Neural crest cell (in vitro differentiated cells): ENCODE measurements at regions not wholly inside any gene's neighbourhood (a gene's known extent, or its start where the extent isn't known, plus 50 kb on each side); places are given as distances from the start of the nearest gene placed in this dataset.

Source experiments
- DNase-seq: peaks from one replicate; pipeline ENCODE4 v3.0.0; 2021; ENCODE audit warnings: low read depth, mixed read lengths, low spot score
- H3K27ac Mint-ChIP-seq: one replicate; pipeline ENCODE4 v1.8.0; 2021; ENCODE audit warnings: mild to moderate bottlenecking, mixed read lengths; ENCODE audit not compliant: unreplicated experiment
- H3K27me3 Mint-ChIP-seq: 2 replicates; pipeline ENCODE4 v1.8.0; 2021; ENCODE audit warnings: low read depth, mild to moderate bottlenecking, mixed read lengths
- H3K36me3 Mint-ChIP-seq: 2 replicates; pipeline ENCODE4 v1.8.0; 2021; ENCODE audit warnings: low read depth, mild to moderate bottlenecking, mixed read lengths
- H3K4me1 Mint-ChIP-seq: 2 replicates; pipeline ENCODE4 v1.8.0; 2021; ENCODE audit warnings: mixed read lengths
- H3K4me3 Mint-ChIP-seq: one replicate; pipeline ENCODE4 v1.8.0; 2021; ENCODE audit warnings: mild to moderate bottlenecking, mixed read lengths
- H3K9me3 Mint-ChIP-seq: 2 replicates; pipeline ENCODE4 v1.8.0; 2021; ENCODE audit warnings: mixed read lengths
- TF ChIP-seq, protein P1 (sequence below): fragments of 200-600 bp; sonication (generic); conservative IDR thresholded peaks from 2 replicates; pipeline ENCODE4 v1.5.0; 2021; ENCODE audit warnings: antibody characterized with exemption, mild to moderate bottlenecking

DNA sequence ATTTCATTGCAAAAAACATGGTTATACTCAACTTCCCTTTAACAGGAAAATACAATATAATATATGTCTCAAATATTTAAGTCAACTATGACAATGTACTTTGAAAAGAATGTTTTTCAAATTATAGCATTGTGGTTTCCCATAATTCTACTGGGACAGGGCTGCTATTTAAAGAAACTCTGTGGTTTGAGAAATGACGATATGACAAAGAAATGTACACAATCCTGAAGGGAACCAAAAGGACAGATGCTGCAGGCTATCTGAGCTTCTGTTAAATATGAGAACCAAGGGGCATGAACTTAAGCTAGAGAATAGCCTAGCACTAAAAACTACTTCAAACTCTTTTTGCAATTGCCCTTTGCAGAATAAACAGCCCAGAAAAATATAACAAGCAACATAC is 415.9 kb downstream of the GRB14 start:
- DNase-seq, result no peak
- peaks cover under 1% of the 10 kb centered on the region for H3K9me3 Mint-ChIP-seq
- H3K36me3 Mint-ChIP-seq, result no peaks in the 10 kb centered on the region
- TF ChIP-seq, protein P1, sequence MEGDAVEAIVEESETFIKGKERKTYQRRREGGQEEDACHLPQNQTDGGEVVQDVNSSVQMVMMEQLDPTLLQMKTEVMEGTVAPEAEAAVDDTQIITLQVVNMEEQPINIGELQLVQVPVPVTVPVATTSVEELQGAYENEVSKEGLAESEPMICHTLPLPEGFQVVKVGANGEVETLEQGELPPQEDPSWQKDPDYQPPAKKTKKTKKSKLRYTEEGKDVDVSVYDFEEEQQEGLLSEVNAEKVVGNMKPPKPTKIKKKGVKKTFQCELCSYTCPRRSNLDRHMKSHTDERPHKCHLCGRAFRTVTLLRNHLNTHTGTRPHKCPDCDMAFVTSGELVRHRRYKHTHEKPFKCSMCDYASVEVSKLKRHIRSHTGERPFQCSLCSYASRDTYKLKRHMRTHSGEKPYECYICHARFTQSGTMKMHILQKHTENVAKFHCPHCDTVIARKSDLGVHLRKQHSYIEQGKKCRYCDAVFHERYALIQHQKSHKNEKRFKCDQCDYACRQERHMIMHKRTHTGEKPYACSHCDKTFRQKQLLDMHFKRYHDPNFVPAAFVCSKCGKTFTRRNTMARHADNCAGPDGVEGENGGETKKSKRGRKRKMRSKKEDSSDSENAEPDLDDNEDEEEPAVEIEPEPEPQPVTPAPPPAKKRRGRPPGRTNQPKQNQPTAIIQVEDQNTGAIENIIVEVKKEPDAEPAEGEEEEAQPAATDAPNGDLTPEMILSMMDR, result no peak
- H3K4me3 Mint-ChIP-seq, result no peak overlapping the region
- H3K27me3 Mint-ChIP-seq, result no peaks in the 10 kb centered on the region
- H3K4me1 Mint-ChIP-seq, result peaks cover 12% of the 10 kb centered on the region
- H3K27ac Mint-ChIP-seq, result no peak overlapping the region

DNA sequence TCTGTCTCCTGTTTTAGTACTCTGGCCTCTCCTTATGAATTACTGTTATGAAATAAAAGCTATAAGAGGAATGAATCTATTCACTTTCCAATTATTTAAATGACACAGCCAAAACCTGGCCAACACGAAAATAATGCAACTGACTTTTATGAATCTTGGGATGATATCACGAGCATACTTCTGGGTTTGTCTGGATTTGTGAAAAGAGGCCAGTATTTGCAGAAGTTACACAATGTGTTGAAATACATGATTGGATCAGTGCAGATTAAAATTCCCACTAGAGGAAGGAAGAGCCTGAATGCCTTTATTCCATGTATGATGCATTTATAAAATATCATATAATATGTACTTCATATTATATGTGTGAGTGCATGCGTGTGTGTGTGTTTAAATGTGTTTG is 418.2 kb downstream of the GRB14 start:
- Mint-ChIP-seq H3K36me3 (no peaks in the 10 kb centered on the region), H3K27me3 (no peaks in the 10 kb centered on the region), H3K9me3 (peaks cover 7% of the 10 kb centered on the region), H3K4me1 (peaks cover 12% of the 10 kb centered on the region), H3K27ac (no peak overlapping the region), H3K4me3 (no peak overlapping the region)
- TF ChIP-seq, protein P1, result no peak
- DNase-seq, result no peak

DNA sequence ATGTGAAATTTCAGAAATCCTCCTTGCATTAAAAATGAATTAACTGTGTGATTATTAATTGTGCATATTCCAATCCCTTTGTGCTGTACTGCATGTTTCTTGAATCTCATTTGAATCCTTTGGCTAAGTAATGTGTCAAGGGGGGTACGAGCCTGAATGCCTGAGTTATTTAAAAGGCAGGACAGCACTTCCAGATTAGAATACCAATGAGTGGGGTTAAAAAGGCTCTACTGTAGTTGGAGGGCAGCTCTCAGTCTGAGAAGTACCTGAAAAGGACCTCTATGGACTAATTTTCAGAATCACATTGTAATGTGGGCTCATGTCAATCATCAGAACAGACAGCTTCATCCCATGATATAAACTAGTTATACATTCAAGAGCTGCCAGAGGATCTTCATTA is 423.0 kb downstream of the GRB14 start:
- no peak for DNase-seq
- Mint-ChIP-seq H3K4me3 (no peak overlapping the region), H3K27me3 (no peaks in the 10 kb centered on the region), H3K4me1 (no peaks in the 10 kb centered on the region), H3K36me3 (no peaks in the 10 kb centered on the region), H3K27ac (no peak overlapping the region), H3K9me3 (peaks cover 7% of the 10 kb centered on the region)
- TF ChIP-seq, protein P1, result no peak

DNA sequence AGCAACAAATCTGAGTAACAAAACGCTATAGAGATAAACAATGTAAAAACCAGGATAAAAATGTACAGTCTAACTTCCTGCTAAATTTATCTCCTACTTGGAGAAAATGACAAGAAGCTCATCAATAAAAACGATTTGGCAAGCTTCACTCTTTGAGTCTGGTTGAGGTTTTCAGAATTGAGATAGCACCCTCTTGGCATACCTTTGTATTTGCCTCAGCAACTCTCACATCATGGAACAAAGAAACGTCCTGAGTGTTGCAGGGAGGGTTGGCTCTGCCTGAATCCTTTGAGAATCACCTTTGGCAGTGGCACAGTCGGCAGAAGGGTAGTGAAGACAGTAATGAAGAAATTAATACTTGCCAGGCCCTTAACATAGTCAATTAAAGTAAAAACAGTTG is 430.6 kb downstream of the GRB14 start:
- Mint-ChIP-seq H3K4me1 (no peaks in the 10 kb centered on the region), H3K27ac (no peak overlapping the region), H3K27me3 (no peaks in the 10 kb centered on the region), H3K9me3 (peaks cover 3% of the 10 kb centered on the region), H3K4me3 (no peak overlapping the region), H3K36me3 (peaks cover 3% of the 10 kb centered on the region)
- no peak for DNase-seq
- TF ChIP-seq, protein P1, result no peak

DNA sequence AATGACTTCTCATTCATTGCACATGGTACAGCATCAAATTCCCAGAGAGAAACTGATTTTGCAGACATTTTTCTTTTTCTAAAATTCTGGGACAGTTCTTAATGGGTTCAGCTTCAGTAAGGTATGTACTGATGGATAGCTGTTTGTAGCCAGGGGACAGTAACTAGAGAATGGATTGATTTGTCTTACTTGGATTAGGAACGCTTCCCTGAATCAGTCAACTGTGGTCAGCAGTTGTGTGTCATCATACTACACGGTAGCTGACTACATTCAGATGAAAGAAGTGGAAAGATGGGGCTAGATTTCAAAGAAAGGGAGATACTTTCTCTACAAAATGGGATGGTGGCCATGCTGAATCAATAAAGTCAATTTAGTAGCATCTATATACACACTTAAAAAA is 431.4 kb downstream of the GRB14 start:
- no peaks in the 10 kb centered on the region for H3K4me1 Mint-ChIP-seq
- TF ChIP-seq, protein P1, result no peak
- no peak overlapping the region for H3K27ac Mint-ChIP-seq
- peaks cover 3% of the 10 kb centered on the region for H3K36me3 Mint-ChIP-seq
- H3K4me3 Mint-ChIP-seq, result no peak overlapping the region
- H3K27me3 Mint-ChIP-seq, result no peaks in the 10 kb centered on the region
- no peak for DNase-seq
- H3K9me3 Mint-ChIP-seq, result peaks cover 3% of the 10 kb centered on the region

DNA sequence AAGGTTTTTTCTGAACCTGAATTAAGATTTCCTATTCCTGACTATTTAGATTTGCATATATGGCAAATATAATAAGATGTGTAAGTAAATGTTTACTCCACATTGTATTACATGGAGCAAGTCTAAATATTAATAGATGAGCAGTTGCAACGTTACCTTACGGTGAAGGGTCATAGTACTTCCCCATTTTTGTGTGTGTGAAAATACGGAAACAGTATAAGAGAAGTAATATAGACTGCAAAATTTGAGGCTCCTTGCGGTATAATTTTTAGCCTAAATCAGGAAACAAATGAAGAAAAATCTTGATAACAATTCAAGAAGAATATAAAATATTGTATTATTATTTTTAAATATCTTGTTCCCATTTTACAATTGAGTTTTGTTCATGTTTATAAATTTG is 434.2 kb downstream of the GRB14 start:
- Mint-ChIP-seq H3K4me3 (no peak overlapping the region), H3K4me1 (no peaks in the 10 kb centered on the region), H3K36me3 (peaks cover 3% of the 10 kb centered on the region), H3K9me3 (peaks cover 3% of the 10 kb centered on the region), H3K27me3 (no peaks in the 10 kb centered on the region), H3K27ac (no peak overlapping the region)
- no peak for DNase-seq
- TF ChIP-seq, protein P1, result no peak
